Sigmoid colon (tissue), 4 donors: ENCODE measurements at regions not wholly inside any gene's neighbourhood (a gene's known extent, or its start where the extent isn't known, plus 50 kb on each side); places are given as distances from the start of the nearest gene placed in this dataset.

ENCODE experiments used
- CTCF ChIP-seq, 4 experiments: fragments of 450-650 bp in 3 of 4; fragments of 200-600 bp in 1 of 4; IDR thresholded peaks; one replicate each; pipeline ENCODE4 v1.5.1; 2016 to 2019; ENCODE audit warnings: antibody characterized with exemption in 4 of 4, mild to moderate bottlenecking in 3 of 4, moderate library complexity in 2 of 4
- EP300 ChIP-seq, 4 donors: sonication (generic); formaldehyde crosslinking; IDR thresholded peaks; one replicate each; pipeline ENCODE4 v1.6.1; 2017; ENCODE audit warnings: antibody characterized with exemption in 4 of 4
- POLR2A ChIP-seq, 2 donors: fragments of 450-650 bp; IDR thresholded peaks; one replicate each; pipeline ENCODE4 v1.6.1; 2016; ENCODE audit warnings: antibody characterized with exemption in 2 of 2, mild to moderate bottlenecking in 2 of 2, moderate library complexity in 2 of 2
- POLR2AphosphoS5 ChIP-seq, 4 donors: sonication (generic); formaldehyde crosslinking; IDR thresholded peaks; one replicate each; pipeline ENCODE4 v1.6.1; 2017; ENCODE audit warnings: antibody characterized with exemption in 4 of 4

GRCh38 chr2:18380321-18380720, 180.1 kb downstream of the RDH14 start:
- TF ChIP-seq CTCF (IDR thresholded peaks at IDR 0.05) (no peak), POLR2A (IDR thresholded peaks at IDR 0.05) (no peak), EP300 (IDR thresholded peaks at IDR 0.05) (no peak), POLR2AphosphoS5 (IDR thresholded peaks at IDR 0.05) (no peak)
